SK-N-SH (cell line): ENCODE measurements at regions not wholly inside any gene's neighbourhood (a gene's known extent, or its start where the extent isn't known, plus 50 kb on each side); places are given as distances from the start of the nearest gene placed in this dataset.

Experiments used
- CTCF ChIA-PET: fragments of 300-600, 350-600 bp; formaldehyde crosslinking; extraction: SDS; loops from one replicate; lab custom pipeline; 2021; lab: Yijun Ruan, JAX
- POLR2A ChIA-PET: fragments of 350-600 bp; sonication (Branson Sonifier 250); formaldehyde crosslinking; extraction: SDS; loops from one replicate; lab custom pipeline; 2020; ENCODE audit warnings: antibody characterized with exemption, inconsistent platforms; lab: Yijun Ruan, JAX
- DNase-seq: peaks from one replicate; pipeline ENCODE4 v3.0.0; 2012
- H2AFZ ChIP-seq: fragments of 200-600 bp; sonication (generic); 2 replicates; pipeline ENCODE4 v1.8.1; 2016; ENCODE audit warnings: antibody characterized with exemption, mild to moderate bottlenecking, low read depth
- H3F3A ChIP-seq: fragments of 200-600 bp; sonication (generic); replicated peaks from 2 replicates; pipeline ENCODE3; 2016; ENCODE audit warnings: antibody characterized with exemption, mild to moderate bottlenecking; ENCODE audit not compliant: insufficient read depth
- H3K27ac ChIP-seq, 2 experiments: fragments of 200-500 bp in 1 of 2; fragments of 200-600 bp in 1 of 2; sonication (Bioruptor generic) in 1 of 2; sonication (generic), shearing (Covaris generic) in 1 of 2; 2 replicates each; pipeline versions ENCODE4 v1.5.1 to v1.6.1; 2014 to 2016; ENCODE audit warnings: low read depth in 2 of 2, inconsistent platforms in 1 of 2, low read length in 1 of 2, mild to moderate bottlenecking in 1 of 2, mixed read lengths in 1 of 2
- H3K27me3 ChIP-seq: fragments of 200-600 bp; sonication (generic), shearing (Covaris generic); 2 replicates; pipeline ENCODE4 v1.6.1; 2016; ENCODE audit warnings: mixed run types; ENCODE audit not compliant: insufficient read depth
- H3K36me3 ChIP-seq, 2 experiments: fragments of 200-500 bp in 1 of 2; fragments of 200-600 bp in 1 of 2; sonication (Bioruptor generic) in 1 of 2; sonication (generic) in 1 of 2; replicated peaks in 1 of 2; 2 replicates each; pipeline versions ENCODE3 to v1.5.1; 2014 to 2016; ENCODE audit warnings: low read length in 1 of 2, mild to moderate bottlenecking in 1 of 2; ENCODE audit not compliant: insufficient read depth in 2 of 2, control insufficient read depth in 1 of 2
- H3K4me1 ChIP-seq, 2 experiments: fragments of 200-500 bp in 1 of 2; fragments of 200-600 bp in 1 of 2; sonication (Bioruptor generic) in 1 of 2; sonication (generic), shearing (Covaris generic) in 1 of 2; 2 replicates each; pipeline versions ENCODE4 v1.5.1 to v1.6.1; 2014 to 2016; ENCODE audit warnings: low read depth in 1 of 2, low read length in 1 of 2, mixed run types in 1 of 2; ENCODE audit not compliant: insufficient read depth in 2 of 2, control insufficient read depth in 1 of 2
- H3K4me2 ChIP-seq: fragments of 200-600 bp; sonication (generic), shearing (Covaris generic); 2 replicates; pipeline ENCODE4 v1.6.1; 2017; ENCODE audit warnings: mixed run types
- H3K4me3 ChIP-seq, 2 experiments: fragments of 200-500 bp in 1 of 2; fragments of 200-600 bp in 1 of 2; sonication (Bioruptor generic) in 1 of 2; sonication (generic), shearing (Covaris generic) in 1 of 2; 2 replicates each; pipeline versions ENCODE4 v1.5.1 to v1.8.1; 2014 to 2016; ENCODE audit warnings: low read depth in 2 of 2, inconsistent platforms in 1 of 2, low read length in 1 of 2, mild to moderate bottlenecking in 1 of 2, mixed read lengths in 1 of 2, moderate library complexity in 1 of 2
- H3K79me2 ChIP-seq: fragments of 200-600 bp; sonication (generic); 2 replicates; pipeline ENCODE4 v1.8.1; 2017; ENCODE audit warnings: mild to moderate bottlenecking; ENCODE audit not compliant: insufficient read depth
- H3K9ac ChIP-seq: fragments of 200-600 bp; sonication (generic); 2 replicates; pipeline ENCODE4 v1.6.1; 2017; ENCODE audit warnings: mixed run types
- H3K9me2 ChIP-seq: fragments of 200-600 bp; sonication (generic); 2 replicates; pipeline ENCODE4 v1.6.1; 2017; ENCODE audit warnings: mixed run types
- H3K9me3 ChIP-seq: fragments of 200-600 bp; sonication (generic); 2 replicates; pipeline ENCODE4 v1.6.1; 2017; ENCODE audit warnings: mixed run types, mild to moderate bottlenecking, moderate library complexity
- H4K20me1 ChIP-seq: fragments of 200-600 bp; sonication (generic); 2 replicates; pipeline ENCODE4 v1.6.1; 2017; ENCODE audit warnings: mild to moderate bottlenecking, mixed run types; ENCODE audit not compliant: insufficient read depth
- CHD2 ChIP-seq: fragments of 150-350 bp; IDR thresholded peaks from 2 replicates; pipeline ENCODE4 v1.6.1; 2018; ENCODE audit warnings: low read length; ENCODE audit not compliant: partially characterized antibody
- CTCF ChIP-seq: fragments of 200-600 bp; sonication (generic); IDR thresholded peaks from 2 replicates; pipeline ENCODE4 v1.6.1; 2017; ENCODE audit warnings: antibody characterized with exemption, mild to moderate bottlenecking, moderate library complexity
- ELF1 ChIP-seq: IDR thresholded peaks from 2 replicates; pipeline ENCODE4 v1.4.0; 2012
- EP300 ChIP-seq, 2 experiments: IDR thresholded peaks; 2 replicates each; pipeline versions ENCODE4 v1.4.0 to v1.6.1; 2012; ENCODE audit warnings: borderline replicate concordance in 1 of 2, low read depth in 1 of 2, low read length in 1 of 2
- EZH2phosphoT487 ChIP-seq: fragments of 200-600 bp; sonication (generic); IDR thresholded peaks from 2 replicates; pipeline ENCODE4 v1.6.1; 2017; ENCODE audit warnings: low read depth, mixed run types, mild to moderate bottlenecking, antibody characterized with exemption, moderate library complexity, borderline replicate concordance
- FOXJ3 ChIP-seq: sonication (generic); formaldehyde crosslinking; IDR thresholded peaks from 2 replicates; pipeline ENCODE4 v1.5.1; 2020; ENCODE audit warnings: mild to moderate bottlenecking, missing genetic modification reagents
- JUND ChIP-seq: IDR thresholded peaks from 2 replicates; pipeline ENCODE4 v1.4.0; 2012
- MAX ChIP-seq: IDR thresholded peaks from 2 replicates; pipeline ENCODE4 v1.4.0; 2012; ENCODE audit warnings: low read depth
- MEF2A ChIP-seq: IDR thresholded peaks from 2 replicates; pipeline ENCODE4 v1.4.0; 2012; ENCODE audit warnings: low read depth, borderline replicate concordance
- MXI1 ChIP-seq: IDR thresholded peaks from 2 replicates; pipeline ENCODE4 v1.6.1; 2012; ENCODE audit warnings: mild to moderate bottlenecking, low read depth, low read length, improper control_type of control experiment
- NFIC ChIP-seq: IDR thresholded peaks from 2 replicates; pipeline ENCODE4 v1.4.0; 2012; ENCODE audit warnings: borderline replicate concordance
- NRF1 ChIP-seq: IDR thresholded peaks from 2 replicates; pipeline ENCODE4 v1.6.1; 2012; ENCODE audit warnings: low read depth, mild to moderate bottlenecking, low read length
- PBX3 ChIP-seq: IDR thresholded peaks from 2 replicates; pipeline ENCODE4; 2012
- POLR2AphosphoS5 ChIP-seq: IDR thresholded peaks from 2 replicates; pipeline ENCODE4 v1.6.1; 2012; ENCODE audit warnings: low read depth, low read length
- RAD21 ChIP-seq: IDR thresholded peaks from 2 replicates; pipeline ENCODE4 v1.6.1; 2012; ENCODE audit warnings: mild to moderate bottlenecking, low read length
- RCOR1 ChIP-seq: fragments of 150-350 bp; IDR thresholded peaks from 2 replicates; pipeline ENCODE4 v1.6.1; 2017; ENCODE audit warnings: antibody characterized with exemption, low read length
- RFX5 ChIP-seq: IDR thresholded peaks from 2 replicates; pipeline ENCODE4 v1.6.1; 2012; ENCODE audit warnings: mild to moderate bottlenecking, improper control_type of control experiment, low read length
- RXRA ChIP-seq: IDR thresholded peaks from 2 replicates; pipeline ENCODE4 v1.4.0; 2012; ENCODE audit warnings: low read depth, mild to moderate bottlenecking, borderline replicate concordance
- TAF1 ChIP-seq: IDR thresholded peaks from 2 replicates; pipeline ENCODE4 v1.6.1; 2012; ENCODE audit warnings: low read depth, mild to moderate bottlenecking, low read length, moderate library complexity, borderline replicate concordance
- WGBS: methylation state at CpG from one replicate; pipeline ENCODE4 v1.1.6; 2017; ENCODE audit warnings: low lambda C conversion rate; 5-methylcytosine and 5-hydroxymethylcytosine counted together

- H3K36me3 ChIP-seq: no peaks in the 10 kb centered on the region
- ChIA-PET POLR2A (interaction anchor here (0.8 kb wide), 1 partner anchor 70 kb away, joined by 3 read pairs; no protein-coding TSS in a partner anchor), CTCF (interaction anchor here (1.3 kb wide), 1 partner anchor 126 kb away, joined by 3 read pairs; no protein-coding TSS in a partner anchor)
- H3K27me3 ChIP-seq: no peaks in the 10 kb centered on the region
- no peak overlapping the region for H3K27ac ChIP-seq
- H2AFZ ChIP-seq: no peak overlapping the region
- no peak for DNase-seq
- H3K9me3 ChIP-seq: no peaks in the 10 kb centered on the region
- no peak overlapping the region for H3K4me2 ChIP-seq
- TF ChIP-seq CTCF: no peak
- TF ChIP-seq PBX3: no peak
- no peak for TF ChIP-seq MXI1
- TF ChIP-seq MAX: no peak
- no peak for TF ChIP-seq MEF2A
- TF ChIP-seq EZH2phosphoT487: no peak
- no peak for TF ChIP-seq POLR2AphosphoS5
- TF ChIP-seq TAF1: no peak
- no peak for TF ChIP-seq RXRA
- no peak for TF ChIP-seq NRF1
- TF ChIP-seq NFIC: no peak
- TF ChIP-seq ELF1: no peak
- TF ChIP-seq RAD21: no peak
- no peak for TF ChIP-seq JUND
- no peak for TF ChIP-seq FOXJ3 (CRISPR knock-in tag)
- TF ChIP-seq CHD2: no peak
- TF ChIP-seq EP300 (IDR thresholded peaks at IDR 0.05; ENCODE audit: borderline replicate concordance in 1 of 2, low read depth in 1 of 2, low read length in 1 of 2): no peak
- no peak for TF ChIP-seq RFX5
- TF ChIP-seq RCOR1: no peak
- no peaks in the 10 kb centered on the region for H3K79me2 ChIP-seq
- no peaks in the 10 kb centered on the region for H4K20me1 ChIP-seq
- H3K4me3 ChIP-seq: no peak overlapping the region
- no peaks in the 10 kb centered on the region for H3F3A ChIP-seq
- no peak overlapping the region for H3K9ac ChIP-seq
- H3K9me2 ChIP-seq: no peaks in the 10 kb centered on the region
- peaks cover 0 to 2% of the 10 kb centered on the region in 2 experiments; a peak in 1 of 4 replicates for H3K4me1 ChIP-seq
- WGBS: 76% methylated on average over 7 of the region's 7 CpGs
These were observed 72.6 kb upstream of the SLC6A6 start for GRCh38 chr3:14329842-14330241.
